ENCODE measurements at regions not wholly inside any gene's neighbourhood (a gene's known extent, or its start where the extent isn't known, plus 50 kb on each side); places are given as distances from the start of the nearest gene placed in this dataset.
A peak's percentile ranks its signal among the peaks of the same experiment; 100 is the strongest.

GRCh38 chr13:22967669-22968068 is 213.1 kb upstream of the SGCG start:
- TF ChIP-seq GATA1 (IDR thresholded peaks at IDR 0.05; ENCODE audit: low read depth, low read length) = no peak
- TF ChIP-seq POLR2A (IDR thresholded peaks at IDR 0.05; ENCODE audit: low read length) = no peak
- no peak for DNase-seq

- TF ChIP-seq POLR2A (IDR thresholded peaks at IDR 0.05; ENCODE audit: low read length) = no peak
- TF ChIP-seq GATA1 (IDR thresholded peaks at IDR 0.05; ENCODE audit: low read depth, low read length) = no peak
- no peak for DNase-seq
Measured at GRCh38 chr13:22979952-22980351, 200.8 kb upstream of the SGCG start.

- no peak for DNase-seq
- TF ChIP-seq GATA1 (IDR thresholded peaks at IDR 0.05; ENCODE audit: low read depth, low read length) = no peak
- no peak for TF ChIP-seq POLR2A (IDR thresholded peaks at IDR 0.05; ENCODE audit: low read length)
Measured at GRCh38 chr13:22980936-22981335, 199.8 kb upstream of the SGCG start.

GRCh38 chr13:22993148-22993547 is 187.6 kb upstream of the SGCG start:
- TF ChIP-seq POLR2A (IDR thresholded peaks at IDR 0.05; ENCODE audit: low read length) (no peak), GATA1 (IDR thresholded peaks at IDR 0.05; ENCODE audit: low read depth, low read length) (no peak)
- no peak for DNase-seq

GRCh38 chr13:23003446-23003845 is 177.3 kb upstream of the SGCG start:
- TF ChIP-seq GATA1 (IDR thresholded peaks at IDR 0.05; ENCODE audit: low read depth, low read length) (no peak), POLR2A (IDR thresholded peaks at IDR 0.05; ENCODE audit: low read length) (no peak)
- DNase-seq = no peak

- TF ChIP-seq POLR2A (IDR thresholded peaks at IDR 0.05; ENCODE audit: low read length) = no peak
- TF ChIP-seq GATA1 (IDR thresholded peaks at IDR 0.05; ENCODE audit: low read depth, low read length) = no peak
- DNase-seq = no peak
Measured at GRCh38 chr13:23007426-23007825, 173.4 kb upstream of the SGCG start.

- TF ChIP-seq POLR2A (IDR thresholded peaks at IDR 0.05; ENCODE audit: low read length) (no peak), GATA1 (IDR thresholded peaks at IDR 0.05; ENCODE audit: low read depth, low read length) (no peak)
- no peak for DNase-seq
Measured at GRCh38 chr13:23018143-23018542, 162.6 kb upstream of the SGCG start.

GRCh38 chr13:23020246-23020843 is 160.4 kb upstream of the SGCG start:
- peak; percentile 44 to 62 for DNase-seq
- TF ChIP-seq GATA1 (IDR thresholded peaks at IDR 0.05; ENCODE audit: low read depth, low read length) (no peak), POLR2A (IDR thresholded peaks at IDR 0.05; ENCODE audit: low read length) (no peak)

- DNase-seq = no peak
- no peak for TF ChIP-seq GATA1 (IDR thresholded peaks at IDR 0.05; ENCODE audit: low read depth, low read length)
- TF ChIP-seq POLR2A (IDR thresholded peaks at IDR 0.05; ENCODE audit: low read length) = no peak
Measured at GRCh38 chr13:23021906-23022305, 158.9 kb upstream of the SGCG start.

- TF ChIP-seq GATA1 (IDR thresholded peaks at IDR 0.05; ENCODE audit: low read depth, low read length) (no peak), POLR2A (IDR thresholded peaks at IDR 0.05; ENCODE audit: low read length) (no peak)
- DNase-seq = no peak
Measured at GRCh38 chr13:23022704-23023103, 158.1 kb upstream of the SGCG start.

- TF ChIP-seq POLR2A (IDR thresholded peaks at IDR 0.05; ENCODE audit: low read length) (no peak), GATA1 (IDR thresholded peaks at IDR 0.05; ENCODE audit: low read depth, low read length) (no peak)
Measured at GRCh38 chr13:23025864-23026608, 154.7 kb upstream of the SGCG start.

GRCh38 chr13:23039266-23039935 is 141.4 kb upstream of the SGCG start:
- DNase-seq = peak; percentile 34 to 63
- TF ChIP-seq GATA1 (IDR thresholded peaks at IDR 0.05; ENCODE audit: low read depth, low read length) (no peak), POLR2A (IDR thresholded peaks at IDR 0.05; ENCODE audit: low read length) (no peak)

More at GRCh38 chr13:23025864-23026608, 154.7 kb upstream of the SGCG start:
- no peak for DNase-seq

- no peak for TF ChIP-seq POLR2A (IDR thresholded peaks at IDR 0.05; ENCODE audit: low read length)
- no peak for TF ChIP-seq GATA1 (IDR thresholded peaks at IDR 0.05; ENCODE audit: low read depth, low read length)
- no peak for DNase-seq
Measured at GRCh38 chr13:23042181-23042580, 138.6 kb upstream of the SGCG start.

GRCh38 chr13:23044906-23045305 is 135.9 kb upstream of the SGCG start:
- no peak for DNase-seq
- no peak for TF ChIP-seq GATA1 (IDR thresholded peaks at IDR 0.05; ENCODE audit: low read depth, low read length)
- no peak for TF ChIP-seq POLR2A (IDR thresholded peaks at IDR 0.05; ENCODE audit: low read length)
